ENCODE measurements at regions not wholly inside any gene's neighbourhood (a gene's known extent, or its start where the extent isn't known, plus 50 kb on each side); places are given as distances from the start of the nearest gene placed in this dataset.

GRCh38 chr14:104277416-104278213 is 139.2 kb downstream of the KIF26A start:
- no peak for DNase-seq

- no peak for DNase-seq
Observed at GRCh38 chr14:104278214-104278534, 139.8 kb downstream of the KIF26A start.

GRCh38 chr14:104280085-104280901 is 141.9 kb downstream of the KIF26A start:
- DNase-seq = no peak

GRCh38 chr14:104280902-104281767 is 142.7 kb downstream of the KIF26A start:
- no peak for DNase-seq

- DNase-seq = no peak
Observed at GRCh38 chr14:104281768-104282301, 143.4 kb downstream of the KIF26A start.

GRCh38 chr14:104282332-104283196 is 144.2 kb downstream of the KIF26A start:
- no peak for DNase-seq

GRCh38 chr14:104283197-104284106 is 145.1 kb downstream of the KIF26A start:
- no peak for DNase-seq

GRCh38 chr14:104284107-104284592 is 145.8 kb downstream of the KIF26A start:
- no peak for DNase-seq

- DNase-seq = no peak
Observed at GRCh38 chr14:104284636-104285507, 146.5 kb downstream of the KIF26A start.

GRCh38 chr14:104285508-104285840 is 147.1 kb downstream of the KIF26A start:
- DNase-seq = no peak

- no peak for DNase-seq
Observed at GRCh38 chr14:104286086-104286485, 147.7 kb downstream of the KIF26A start.

- DNase-seq = no peak
Observed at GRCh38 chr14:104286496-104286895, 148.1 kb downstream of the KIF26A start.

GRCh38 chr14:104287301-104288009 is 149.1 kb downstream of the KIF26A start:
- DNase-seq = no peak

GRCh38 chr14:104288272-104288671 is 149.9 kb downstream of the KIF26A start:
- no peak for DNase-seq

GRCh38 chr14:104289507-104289906 is 151.1 kb downstream of the KIF26A start:
- DNase-seq = no peak

GRCh38 chr14:104290058-104290667 is 151.8 kb downstream of the KIF26A start:
- DNase-seq = no peak

GRCh38 chr14:104290756-104291122 is 152.4 kb downstream of the KIF26A start:
- DNase-seq = no peak

GRCh38 chr14:104291123-104292000 is 153.0 kb downstream of the KIF26A start:
- DNase-seq = no peak
